Hepatocyte (in vitro differentiated cells): ENCODE measurements at regions not wholly inside any gene's neighbourhood (a gene's known extent, or its start where the extent isn't known, plus 50 kb on each side); places are given as distances from the start of the nearest gene placed in this dataset.

Experiments used
- DNase-seq: peaks from one replicate; pipeline ENCODE4 v3.0.0-alpha.2; 2016; ENCODE audit warnings: low spot score
- H2AFZ ChIP-seq: fragments of 200-600 bp; sonication (generic); 2 replicates; pipeline ENCODE4 v1.6.0; 2016; ENCODE audit warnings: antibody characterized with exemption, mild to moderate bottlenecking
- H3K27ac ChIP-seq: fragments of 200-600 bp; sonication (generic); 2 replicates; pipeline ENCODE4 v1.5.1; 2016; ENCODE audit warnings: mild to moderate bottlenecking
- H3K27me3 ChIP-seq: fragments of 200-600 bp; sonication (generic); 2 replicates; pipeline ENCODE4 v1.6.1; 2016
- H3K36me3 ChIP-seq: fragments of 200-600 bp; sonication (generic); replicated peaks from 2 replicates; pipeline ENCODE4 v1.5.1; 2016; ENCODE audit warnings: low read depth; ENCODE audit not compliant: insufficient read depth
- H3K4me1 ChIP-seq: fragments of 200-600 bp; sonication (generic); 2 replicates; pipeline ENCODE4 v1.5.1; 2016; ENCODE audit warnings: mild to moderate bottlenecking, moderate library complexity; ENCODE audit not compliant: insufficient read depth
- H3K4me2 ChIP-seq: fragments of 200-600 bp; sonication (generic); 2 replicates; pipeline ENCODE4 v1.6.0; 2016
- H3K4me3 ChIP-seq: fragments of 200-600 bp; sonication (generic); 2 replicates; pipeline ENCODE4 v1.5.1; 2016; ENCODE audit warnings: mild to moderate bottlenecking
- H3K79me2 ChIP-seq: fragments of 200-600 bp; sonication (generic); 2 replicates; pipeline ENCODE4 v1.6.0; 2017; ENCODE audit warnings: mild to moderate bottlenecking
- H3K9me2 ChIP-seq: fragments of 200-600 bp; sonication (generic); replicated peaks from 2 replicates; pipeline ENCODE4 v1.6.0; 2017; ENCODE audit warnings: mild to moderate bottlenecking; ENCODE audit not compliant: insufficient read depth
- H3K9me3 ChIP-seq: fragments of 200-600 bp; sonication (generic); 2 replicates; pipeline ENCODE4 v1.5.1; 2016; ENCODE audit warnings: low read depth, mild to moderate bottlenecking
- H4K20me1 ChIP-seq: fragments of 200-600 bp; sonication (generic); 2 replicates; pipeline ENCODE4 v1.6.0; 2016; ENCODE audit warnings: mild to moderate bottlenecking; ENCODE audit not compliant: insufficient read depth, poor library complexity, severe bottlenecking
- EZH2 ChIP-seq: fragments of 200-600 bp; sonication (generic); IDR thresholded peaks from 2 replicates; pipeline ENCODE4 v1.6.1; 2016; ENCODE audit warnings: antibody characterized with exemption, mild to moderate bottlenecking, borderline replicate concordance
- EZH2phosphoT487 ChIP-seq: fragments of 200-600 bp; sonication (generic); IDR thresholded peaks from one replicate; pipeline ENCODE4 v1.6.1; 2018; ENCODE audit warnings: antibody characterized with exemption, mild to moderate bottlenecking, low read depth, moderate library complexity; ENCODE audit not compliant: unreplicated experiment, severe bottlenecking
- WGBS: methylation state at CpG from one replicate; pipeline ENCODE4 v1.1.6; 2016; ENCODE audit warnings: low lambda C conversion rate; ENCODE audit errors: missing lambda C conversion rate; 5-methylcytosine and 5-hydroxymethylcytosine counted together
- TF ChIP-seq, protein P1 (sequence below): fragments of 200-600 bp; sonication (generic); IDR thresholded peaks from 2 replicates; pipeline ENCODE4 v1.5.1; 2016; ENCODE audit warnings: antibody characterized with exemption, mild to moderate bottlenecking; ENCODE audit not compliant: poor library complexity

GRCh38 chr13:21834521-21834920 is 163.6 kb downstream of the FGF9 start:
- Histone ChIP-seq H3K4me1 (peaks cover 4% of the 10 kb centered on the region), H3K9me2 (no peaks in the 10 kb centered on the region), H3K9me3 (no peaks in the 10 kb centered on the region), H3K27me3 (no peaks in the 10 kb centered on the region), H3K4me2 (no peak overlapping the region), H3K79me2 (no peaks in the 10 kb centered on the region), H3K27ac (peak overlapping the region; percentile 2), H3K36me3 (no peaks in the 10 kb centered on the region), H3K4me3 (no peak overlapping the region), H2AFZ (no peak overlapping the region), H4K20me1 (no peaks in the 10 kb centered on the region)
- TF ChIP-seq, protein P1, sequence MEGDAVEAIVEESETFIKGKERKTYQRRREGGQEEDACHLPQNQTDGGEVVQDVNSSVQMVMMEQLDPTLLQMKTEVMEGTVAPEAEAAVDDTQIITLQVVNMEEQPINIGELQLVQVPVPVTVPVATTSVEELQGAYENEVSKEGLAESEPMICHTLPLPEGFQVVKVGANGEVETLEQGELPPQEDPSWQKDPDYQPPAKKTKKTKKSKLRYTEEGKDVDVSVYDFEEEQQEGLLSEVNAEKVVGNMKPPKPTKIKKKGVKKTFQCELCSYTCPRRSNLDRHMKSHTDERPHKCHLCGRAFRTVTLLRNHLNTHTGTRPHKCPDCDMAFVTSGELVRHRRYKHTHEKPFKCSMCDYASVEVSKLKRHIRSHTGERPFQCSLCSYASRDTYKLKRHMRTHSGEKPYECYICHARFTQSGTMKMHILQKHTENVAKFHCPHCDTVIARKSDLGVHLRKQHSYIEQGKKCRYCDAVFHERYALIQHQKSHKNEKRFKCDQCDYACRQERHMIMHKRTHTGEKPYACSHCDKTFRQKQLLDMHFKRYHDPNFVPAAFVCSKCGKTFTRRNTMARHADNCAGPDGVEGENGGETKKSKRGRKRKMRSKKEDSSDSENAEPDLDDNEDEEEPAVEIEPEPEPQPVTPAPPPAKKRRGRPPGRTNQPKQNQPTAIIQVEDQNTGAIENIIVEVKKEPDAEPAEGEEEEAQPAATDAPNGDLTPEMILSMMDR, result no peak
- 54% methylated on average over 6 of the region's 6 CpGs for WGBS
- no peak for DNase-seq

- no peak for DNase-seq
These were observed 166.4 kb downstream of the FGF9 start for GRCh38 chr13:21837288-21837687.

GRCh38 chr13:21837841-21838551 is 167.1 kb downstream of the FGF9 start:
- Histone ChIP-seq H3K36me3 (no peaks in the 10 kb centered on the region), H3K27ac (peak overlapping the region; percentile 48), H3K4me1 (peaks cover 4% of the 10 kb centered on the region), H2AFZ (peak overlapping the region; percentile 24), H3K79me2 (no peaks in the 10 kb centered on the region), H3K9me2 (no peaks in the 10 kb centered on the region), H3K4me2 (peak overlapping the region; percentile 44), H3K9me3 (no peaks in the 10 kb centered on the region), H4K20me1 (no peaks in the 10 kb centered on the region), H3K27me3 (no peaks in the 10 kb centered on the region), H3K4me3 (no peak overlapping the region)
- 31% methylated on average over 11 of the region's 11 CpGs for WGBS
- TF ChIP-seq EZH2 (no peak), EZH2phosphoT487 (no peak)
- TF ChIP-seq, protein P1, result peak; percentile 34
- DNase-seq, result no peak

More at GRCh38 chr13:21837288-21837687, 166.4 kb downstream of the FGF9 start:
- Histone ChIP-seq H4K20me1 (no peaks in the 10 kb centered on the region), H3K4me3 (no peak overlapping the region), H3K27me3 (no peaks in the 10 kb centered on the region), H3K27ac (peak overlapping the region; percentile 48), H3K9me3 (no peaks in the 10 kb centered on the region), H3K4me1 (peaks cover 4% of the 10 kb centered on the region), H3K4me2 (peak overlapping the region; percentile 44), H3K79me2 (no peaks in the 10 kb centered on the region), H3K36me3 (no peaks in the 10 kb centered on the region), H3K9me2 (no peaks in the 10 kb centered on the region), H2AFZ (no peak overlapping the region)
- TF ChIP-seq EZH2phosphoT487 (no peak), EZH2 (no peak)
- TF ChIP-seq, protein P1, result no peak
- 81% methylated on average over 3 of the region's 3 CpGs for WGBS

- no peak overlapping the region for H2AFZ ChIP-seq
- no peak for TF ChIP-seq EZH2
- no peak for TF ChIP-seq EZH2phosphoT487
- TF ChIP-seq, protein P1, result no peak
- H4K20me1 ChIP-seq, result no peaks in the 10 kb centered on the region
- no peak for DNase-seq
- WGBS, result 71% methylated on average over 4 of the region's 4 CpGs
- H3K27ac ChIP-seq, result no peak overlapping the region
- H3K27me3 ChIP-seq, result no peaks in the 10 kb centered on the region
- no peaks in the 10 kb centered on the region for H3K4me1 ChIP-seq
- H3K4me3 ChIP-seq, result no peak overlapping the region
- H3K36me3 ChIP-seq, result no peaks in the 10 kb centered on the region
- H3K4me2 ChIP-seq, result no peak overlapping the region
- no peaks in the 10 kb centered on the region for H3K79me2 ChIP-seq
- no peaks in the 10 kb centered on the region for H3K9me2 ChIP-seq
- no peaks in the 10 kb centered on the region for H3K9me3 ChIP-seq
These were observed 175.7 kb downstream of the FGF9 start for GRCh38 chr13:21846605-21847004.
